Activated CD8-positive, alpha-beta memory T cell treated with anti-CD3 and anti-CD28 coated beads for 48 hours (primary cell): ENCODE measurements at regions not wholly inside any gene's neighbourhood (a gene's known extent, or its start where the extent isn't known, plus 50 kb on each side); places are given as distances from the start of the nearest gene placed in this dataset.

Source experiments
- DNase-seq, 3 experiments: peaks; one replicate each; pipeline ENCODE4 v3.0.0-alpha.2; 2020; ENCODE audit warnings: low read depth in 2 of 3, low spot score in 2 of 3

- DNase-seq, result no peak
Observed at GRCh38 chr5:68161156-68161555, 54.4 kb upstream of the PIK3R1 start.

GRCh38 chr5:68159224-68159951, 56.2 kb upstream of the PIK3R1 start:
- DNase-seq, result no peak

- DNase-seq, result no peak
Observed at GRCh38 chr5:68155940-68156339, 59.6 kb upstream of the PIK3R1 start.

GRCh38 chr5:68154119-68154857, 61.3 kb upstream of the PIK3R1 start:
- no peak for DNase-seq

- DNase-seq, result no peak
Observed at GRCh38 chr5:68151812-68152211, 63.7 kb upstream of the PIK3R1 start.

- DNase-seq, result no peak
Observed at GRCh38 chr5:68149189-68149588, 66.4 kb upstream of the PIK3R1 start.

GRCh38 chr5:68148096-68148495, 67.5 kb upstream of the PIK3R1 start:
- no peak for DNase-seq

GRCh38 chr5:68147659-68148058, 67.9 kb upstream of the PIK3R1 start:
- DNase-seq, result no peak

GRCh38 chr5:68141494-68141893, 74.1 kb upstream of the PIK3R1 start:
- DNase-seq, result no peak

- DNase-seq, result no peak
Observed at GRCh38 chr5:68140763-68141162, 74.8 kb upstream of the PIK3R1 start.

- no peak for DNase-seq
Observed at GRCh38 chr5:68139611-68140441, 75.7 kb upstream of the PIK3R1 start.

- DNase-seq, result no peak
Observed at GRCh38 chr5:68137511-68138140, 77.9 kb upstream of the PIK3R1 start.

GRCh38 chr5:68134669-68135313, 80.8 kb upstream of the PIK3R1 start:
- DNase-seq, result no peak

GRCh38 chr5:68134033-68134668, 81.4 kb upstream of the PIK3R1 start:
- DNase-seq, result no peak

GRCh38 chr5:68130253-68130652, 85.3 kb upstream of the PIK3R1 start:
- DNase-seq, result no peak

- DNase-seq, result no peak
Observed at GRCh38 chr5:68129364-68129763, 86.2 kb upstream of the PIK3R1 start.

GRCh38 chr5:68126886-68127285, 88.7 kb upstream of the PIK3R1 start:
- DNase-seq, result no peak

- DNase-seq, result no peak
Observed at GRCh38 chr5:68122439-68123328, 92.9 kb upstream of the PIK3R1 start.

GRCh38 chr5:68116868-68117411, 98.6 kb upstream of the PIK3R1 start:
- no peak for DNase-seq
